ENCODE measurements at regions not wholly inside any gene's neighbourhood (a gene's known extent, or its start where the extent isn't known, plus 50 kb on each side); places are given as distances from the start of the nearest gene placed in this dataset.

DNA sequence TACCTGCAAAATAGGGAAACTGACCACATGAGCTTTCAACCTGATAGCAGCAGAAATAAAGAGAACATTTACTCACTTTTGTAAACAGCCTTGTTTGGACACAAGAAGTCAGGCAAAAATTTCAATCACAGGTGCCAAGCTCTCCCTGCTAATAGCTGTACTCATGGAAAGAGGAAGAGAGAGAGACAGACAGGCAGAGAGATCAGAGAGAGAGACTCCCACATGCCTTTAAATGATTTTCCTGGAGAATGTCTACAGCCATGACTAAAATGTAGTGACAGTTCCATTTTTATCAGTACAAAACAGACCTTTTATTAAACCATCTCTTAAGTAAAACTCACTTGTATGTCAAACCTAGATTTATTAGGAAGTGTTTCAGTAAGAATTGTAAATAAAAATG lies 752.9 kb downstream of the TRAM1L1 start:
- Histone ChIP-seq H3K27ac (ENCODE audit: low read depth, low read length) (no peak overlapping the region), H3K9me3 (ENCODE audit: control insufficient read depth, insufficient read depth, low read length) (no peaks in the 10 kb centered on the region), H3K4me3 (ENCODE audit: low read depth, low read length) (no peak overlapping the region), H3K27me3 (ENCODE audit: control insufficient read depth, insufficient read depth, low read length) (no peaks in the 10 kb centered on the region)
- DNase-seq (ENCODE audit: low read depth, low spot score) = no peak
- CTCF ChIA-PET = no interaction called here
- POLR2A ChIA-PET = no interaction called here
- TF ChIP-seq CTCF (IDR thresholded peaks at IDR 0.05; ENCODE audit: low read depth, low read length) = no peak

- ChIA-PET POLR2A (no interaction called here), CTCF (no interaction called here)
- H3K4me3 ChIP-seq (ENCODE audit: low read depth, low read length) = no peak overlapping the region
- no peaks in the 10 kb centered on the region for H3K9me3 ChIP-seq (ENCODE audit: control insufficient read depth, insufficient read depth, low read length)
- H3K27ac ChIP-seq (ENCODE audit: low read depth, low read length) = no peak overlapping the region
- no peak for TF ChIP-seq CTCF (IDR thresholded peaks at IDR 0.05; ENCODE audit: low read depth, low read length)
- H3K27me3 ChIP-seq (ENCODE audit: control insufficient read depth, insufficient read depth, low read length) = no peaks in the 10 kb centered on the region
- DNase-seq (ENCODE audit: low read depth, low spot score) = no peak
These were observed 757.0 kb downstream of the TRAM1L1 start for GRCh38 chr4:116328261-116328860.

DNA sequence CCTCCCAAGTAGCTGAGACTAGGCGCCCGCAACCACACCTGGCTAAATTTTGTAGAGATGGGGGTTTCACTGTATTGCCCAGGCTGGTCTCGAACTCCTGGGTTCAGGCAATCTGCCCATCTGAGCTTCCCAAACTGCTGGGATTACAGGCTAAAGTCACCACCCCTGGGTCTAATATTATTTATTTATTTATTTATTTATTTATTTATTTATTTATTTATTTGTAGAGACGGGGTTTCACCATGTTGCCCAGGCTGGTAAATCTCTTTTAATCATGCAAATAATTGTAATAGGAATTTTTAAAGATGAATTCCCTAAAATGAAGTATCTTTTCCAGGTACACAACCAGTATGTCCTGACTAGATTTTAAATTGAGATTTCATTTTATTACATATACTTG lies 761.8 kb downstream of the TRAM1L1 start:
- POLR2A ChIA-PET = no interaction called here
- no peak for DNase-seq (ENCODE audit: low read depth, low spot score)
- Histone ChIP-seq H3K9me3 (ENCODE audit: control insufficient read depth, insufficient read depth, low read length) (no peaks in the 10 kb centered on the region), H3K27ac (ENCODE audit: low read depth, low read length) (no peak overlapping the region), H3K27me3 (ENCODE audit: control insufficient read depth, insufficient read depth, low read length) (no peaks in the 10 kb centered on the region), H3K4me3 (ENCODE audit: low read depth, low read length) (no peak overlapping the region)
- no peak for TF ChIP-seq CTCF (IDR thresholded peaks at IDR 0.05; ENCODE audit: low read depth, low read length)
- CTCF ChIA-PET = no interaction called here

- no peaks in the 10 kb centered on the region for H3K9me3 ChIP-seq (ENCODE audit: control insufficient read depth, insufficient read depth, low read length)
- no peak for TF ChIP-seq CTCF (IDR thresholded peaks at IDR 0.05; ENCODE audit: low read depth, low read length)
- CTCF ChIA-PET = no interaction called here
- H3K27ac ChIP-seq (ENCODE audit: low read depth, low read length) = no peak overlapping the region
- DNase-seq (ENCODE audit: low read depth, low spot score) = no peak
- H3K27me3 ChIP-seq (ENCODE audit: control insufficient read depth, insufficient read depth, low read length) = no peaks in the 10 kb centered on the region
- H3K4me3 ChIP-seq (ENCODE audit: low read depth, low read length) = no peak overlapping the region
- POLR2A ChIA-PET = no interaction called here
These were observed 763.9 kb downstream of the TRAM1L1 start for GRCh38 chr4:116321471-116321870.

- TF ChIP-seq CTCF (IDR thresholded peaks at IDR 0.05; ENCODE audit: low read depth, low read length) = no peak
- H3K9me3 ChIP-seq (ENCODE audit: control insufficient read depth, insufficient read depth, low read length) = no peaks in the 10 kb centered on the region
- ChIA-PET CTCF (no interaction called here), POLR2A (no interaction called here)
- DNase-seq (ENCODE audit: low read depth, low spot score) = no peak
- no peak overlapping the region for H3K4me3 ChIP-seq (ENCODE audit: low read depth, low read length)
- no peak overlapping the region for H3K27ac ChIP-seq (ENCODE audit: low read depth, low read length)
- no peaks in the 10 kb centered on the region for H3K27me3 ChIP-seq (ENCODE audit: control insufficient read depth, insufficient read depth, low read length)
These were observed 764.5 kb downstream of the TRAM1L1 start for GRCh38 chr4:116320859-116321258.

Measured in AG04450 (cell line).